HFFc6 (cell line): ENCODE measurements at regions not wholly inside any gene's neighbourhood (a gene's known extent, or its start where the extent isn't known, plus 50 kb on each side); places are given as distances from the start of the nearest gene placed in this dataset.
A peak's percentile ranks its signal among the peaks of the same experiment; 100 is the strongest.

Experiments
- DNase-seq: peaks from one replicate; pipeline ENCODE4 v3.0.0-alpha.2; 2018
- H3K27ac Mint-ChIP-seq: 2 replicates; pipeline ENCODE4 v1.8.0; 2020; ENCODE audit warnings: mild to moderate bottlenecking, mixed read lengths
- H3K27me3 Mint-ChIP-seq: 2 replicates; pipeline ENCODE4 v1.8.0; 2021; ENCODE audit warnings: mild to moderate bottlenecking, moderate library complexity, mixed read lengths; ENCODE audit not compliant: insufficient read depth
- H3K36me3 Mint-ChIP-seq: 2 replicates; pipeline ENCODE4 v1.8.0; 2021; ENCODE audit warnings: low read depth, mixed read lengths
- H3K4me1 Mint-ChIP-seq: 2 replicates; pipeline ENCODE4 v1.8.0; 2020; ENCODE audit warnings: low read depth, mixed read lengths
- H3K4me3 Mint-ChIP-seq: 2 replicates; pipeline ENCODE4 v1.8.0; 2020; ENCODE audit warnings: mild to moderate bottlenecking, moderate library complexity, mixed read lengths
- H3K9me3 Mint-ChIP-seq: 2 replicates; pipeline ENCODE4 v1.8.0; 2020; ENCODE audit warnings: mild to moderate bottlenecking, mixed read lengths
- TF ChIP-seq, protein P1 (sequence below): fragments of 200-600 bp; sonication (generic); IDR thresholded peaks from 2 replicates; pipeline ENCODE4 v1.5.0; 2021; ENCODE audit warnings: antibody characterized with exemption, mild to moderate bottlenecking

DNA sequence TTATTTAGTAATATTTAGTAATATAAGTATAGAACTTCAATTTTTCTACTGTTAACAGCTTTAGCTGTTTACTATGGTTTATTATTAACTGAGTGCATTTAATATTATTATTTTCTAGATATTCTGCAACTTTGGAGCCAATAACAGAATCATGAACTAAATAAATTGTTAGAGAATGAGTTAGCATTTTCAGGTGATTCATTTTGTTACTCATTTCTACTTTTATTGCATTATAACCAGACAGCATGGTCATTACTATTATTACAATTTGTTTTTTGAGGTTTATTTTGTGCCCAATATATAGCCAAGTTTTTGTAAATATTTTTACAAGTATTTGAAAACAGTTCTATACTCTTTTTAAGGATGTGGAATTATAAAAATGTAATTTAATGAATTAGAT lies 279.6 kb downstream of the SQOR start:
- H3K9me3 Mint-ChIP-seq: peaks cover 6% of the 10 kb centered on the region
- no peak overlapping the region for H3K27ac Mint-ChIP-seq
- peaks cover 13% of the 10 kb centered on the region for H3K4me1 Mint-ChIP-seq
- no peaks in the 10 kb centered on the region; the same call in 1 of the 2 replicates for H3K27me3 Mint-ChIP-seq
- no peak overlapping the region for H3K4me3 Mint-ChIP-seq
- TF ChIP-seq, protein P1, sequence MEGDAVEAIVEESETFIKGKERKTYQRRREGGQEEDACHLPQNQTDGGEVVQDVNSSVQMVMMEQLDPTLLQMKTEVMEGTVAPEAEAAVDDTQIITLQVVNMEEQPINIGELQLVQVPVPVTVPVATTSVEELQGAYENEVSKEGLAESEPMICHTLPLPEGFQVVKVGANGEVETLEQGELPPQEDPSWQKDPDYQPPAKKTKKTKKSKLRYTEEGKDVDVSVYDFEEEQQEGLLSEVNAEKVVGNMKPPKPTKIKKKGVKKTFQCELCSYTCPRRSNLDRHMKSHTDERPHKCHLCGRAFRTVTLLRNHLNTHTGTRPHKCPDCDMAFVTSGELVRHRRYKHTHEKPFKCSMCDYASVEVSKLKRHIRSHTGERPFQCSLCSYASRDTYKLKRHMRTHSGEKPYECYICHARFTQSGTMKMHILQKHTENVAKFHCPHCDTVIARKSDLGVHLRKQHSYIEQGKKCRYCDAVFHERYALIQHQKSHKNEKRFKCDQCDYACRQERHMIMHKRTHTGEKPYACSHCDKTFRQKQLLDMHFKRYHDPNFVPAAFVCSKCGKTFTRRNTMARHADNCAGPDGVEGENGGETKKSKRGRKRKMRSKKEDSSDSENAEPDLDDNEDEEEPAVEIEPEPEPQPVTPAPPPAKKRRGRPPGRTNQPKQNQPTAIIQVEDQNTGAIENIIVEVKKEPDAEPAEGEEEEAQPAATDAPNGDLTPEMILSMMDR: no peak
- no peak for DNase-seq
- no peaks in the 10 kb centered on the region for H3K36me3 Mint-ChIP-seq

DNA sequence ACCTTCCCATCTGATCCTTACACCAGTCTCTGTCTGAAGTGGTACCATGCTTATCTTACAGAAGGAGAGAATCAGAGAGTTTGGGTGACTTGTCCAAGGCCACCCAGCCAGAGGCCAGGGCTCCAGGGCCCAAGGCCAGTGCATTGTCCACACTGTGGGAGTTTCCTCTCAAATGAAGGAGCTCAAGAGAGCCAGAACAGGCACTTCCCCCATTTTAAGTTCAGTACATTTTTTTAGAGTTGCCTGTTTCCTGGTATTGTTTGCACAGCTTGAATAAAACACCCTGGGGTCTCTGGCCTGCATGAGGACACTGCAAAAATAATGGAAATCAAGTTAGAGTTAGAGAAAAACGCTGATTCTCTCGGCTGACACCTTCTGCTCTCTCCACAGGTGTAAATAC lies 284.0 kb downstream of the SQOR start:
- H3K27ac Mint-ChIP-seq: no peak overlapping the region
- peaks cover 16% of the 10 kb centered on the region for H3K9me3 Mint-ChIP-seq
- peaks cover 5% of the 10 kb centered on the region; the same call in 1 of the 2 replicates for H3K36me3 Mint-ChIP-seq
- peaks cover 16% of the 10 kb centered on the region for H3K4me1 Mint-ChIP-seq
- TF ChIP-seq, protein P1: no peak
- H3K4me3 Mint-ChIP-seq: no peak overlapping the region
- no peak for DNase-seq
- no peaks in the 10 kb centered on the region; the same call in 1 of the 2 replicates for H3K27me3 Mint-ChIP-seq

DNA sequence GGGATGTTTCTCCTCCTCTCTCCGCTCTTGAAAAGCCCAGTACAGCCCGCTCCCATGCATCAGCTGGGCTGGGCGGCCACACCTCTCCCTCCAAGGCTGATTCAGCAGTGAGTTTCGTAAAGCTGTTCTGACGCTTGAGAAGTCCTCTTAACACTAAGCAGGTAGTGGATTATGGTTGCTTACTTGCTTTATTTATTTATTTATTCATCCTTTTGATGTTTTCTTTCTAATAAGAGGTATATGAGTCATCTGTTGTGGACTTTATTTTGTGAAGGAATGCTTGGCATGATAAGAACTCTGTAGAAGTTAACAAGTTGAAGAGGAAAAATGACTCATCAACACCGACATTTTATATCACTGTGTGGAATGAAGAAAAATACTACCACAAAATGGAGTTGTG lies 285.0 kb downstream of the SQOR start:
- Mint-ChIP-seq H3K27ac (peak overlapping the region; percentile 54), H3K4me3 (peak overlapping the region; percentile 35; the same call in 1 of the 2 replicates), H3K9me3 (peaks cover 16% of the 10 kb centered on the region), H3K27me3 (no peaks in the 10 kb centered on the region; the same call in 1 of the 2 replicates), H3K36me3 (peaks cover 9% of the 10 kb centered on the region; the same call in 1 of the 2 replicates), H3K4me1 (peaks cover 16% of the 10 kb centered on the region)
- DNase-seq: peak; percentile 81
- TF ChIP-seq, protein P1: no peak

DNA sequence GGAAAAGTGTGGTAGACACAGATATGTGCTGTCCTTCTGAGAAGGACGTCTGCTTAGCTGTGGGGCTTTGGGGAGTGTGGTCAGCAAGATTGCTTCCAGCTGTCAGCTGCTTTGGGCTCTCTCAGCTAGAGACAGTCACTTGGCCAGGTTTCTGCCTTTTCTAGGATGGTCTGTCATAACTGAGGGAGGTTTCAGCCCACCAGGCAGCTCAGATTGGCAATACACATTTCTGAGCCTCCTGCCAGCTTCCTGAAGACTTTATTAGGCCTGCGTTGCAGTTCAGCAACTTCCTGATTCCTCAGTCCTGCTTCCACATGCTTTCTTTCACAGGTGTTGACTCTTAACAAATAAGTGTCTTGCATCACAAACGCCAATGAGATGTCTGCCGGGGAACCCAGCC lies 286.5 kb downstream of the SQOR start:
- TF ChIP-seq, protein P1: no peak
- Mint-ChIP-seq H3K4me3 (no peak overlapping the region), H3K9me3 (peaks cover 20% of the 10 kb centered on the region), H3K27ac (no peak overlapping the region), H3K36me3 (peaks cover 9% of the 10 kb centered on the region; the same call in 1 of the 2 replicates), H3K27me3 (no peaks in the 10 kb centered on the region; the same call in 1 of the 2 replicates), H3K4me1 (peaks cover 16% of the 10 kb centered on the region)
- DNase-seq: no peak

DNA sequence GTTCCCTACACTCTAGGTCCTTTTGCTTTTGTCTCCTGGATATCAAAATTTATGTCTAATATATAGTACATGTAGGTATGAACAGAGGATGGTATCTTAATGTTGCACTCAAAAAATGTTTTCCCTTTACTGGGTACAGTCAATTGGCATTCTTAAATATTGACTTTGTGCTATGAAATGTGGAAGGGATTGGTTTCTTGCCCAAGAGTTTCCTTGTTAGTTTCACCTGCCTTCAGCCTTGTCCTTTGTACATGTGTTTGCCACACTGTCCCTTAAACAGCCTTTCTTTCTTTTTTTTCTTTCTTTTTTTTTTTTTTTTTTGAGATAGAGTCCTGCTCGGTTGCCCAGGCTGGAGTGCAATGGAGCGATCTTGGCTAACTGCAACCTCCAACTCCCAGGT lies 287.1 kb downstream of the SQOR start:
- DNase-seq: no peak
- Mint-ChIP-seq H3K27me3 (no peaks in the 10 kb centered on the region; the same call in 1 of the 2 replicates), H3K4me1 (peaks cover 16% of the 10 kb centered on the region), H3K27ac (no peak overlapping the region), H3K36me3 (peaks cover 9% of the 10 kb centered on the region; the same call in 1 of the 2 replicates), H3K4me3 (no peak overlapping the region), H3K9me3 (peaks cover 21% of the 10 kb centered on the region)
- TF ChIP-seq, protein P1: no peak
